ENCODE measurements at regions not wholly inside any gene's neighbourhood (a gene's known extent, or its start where the extent isn't known, plus 50 kb on each side); places are given as distances from the start of the nearest gene placed in this dataset.

DNA sequence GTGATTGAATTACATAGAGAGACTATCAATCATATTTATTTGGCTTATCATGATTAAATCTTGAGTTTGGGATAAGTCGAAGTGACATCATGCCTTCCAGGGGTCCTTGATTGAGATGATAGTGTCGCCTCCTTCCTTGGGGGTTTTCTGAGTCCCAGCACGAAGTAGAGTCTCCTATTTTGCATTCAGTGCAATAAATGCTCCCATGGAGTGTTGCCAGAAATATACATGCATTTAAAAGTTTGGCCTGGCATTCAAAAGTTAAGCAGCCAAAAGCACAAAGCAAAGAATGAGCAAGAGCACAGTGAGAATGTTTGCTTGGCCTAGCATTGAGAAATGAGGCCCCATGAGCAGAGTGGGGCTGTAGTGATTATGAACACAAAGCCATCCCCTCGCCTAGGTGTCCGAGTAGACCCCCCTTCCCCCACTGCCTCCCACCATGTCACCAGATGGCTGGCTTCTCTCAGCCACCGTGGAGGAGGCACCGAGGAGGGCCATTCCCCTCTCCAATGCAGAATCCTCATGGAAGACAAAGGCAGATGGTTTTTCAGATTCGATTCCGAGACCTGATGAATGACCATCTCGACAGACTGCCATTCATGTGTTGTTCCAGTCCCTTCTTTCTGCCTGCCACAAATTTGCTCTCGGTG, 58.8 kb upstream of the UBL3 start:
- no peaks in the 10 kb centered on the region for H3K36me3 ChIP-seq (ENCODE audit: insufficient read depth, low read length)
- H3K4me1 ChIP-seq (ENCODE audit: insufficient read depth, low read length), result peaks cover 18% of the 10 kb centered on the region
- TF ChIP-seq, protein P1, sequence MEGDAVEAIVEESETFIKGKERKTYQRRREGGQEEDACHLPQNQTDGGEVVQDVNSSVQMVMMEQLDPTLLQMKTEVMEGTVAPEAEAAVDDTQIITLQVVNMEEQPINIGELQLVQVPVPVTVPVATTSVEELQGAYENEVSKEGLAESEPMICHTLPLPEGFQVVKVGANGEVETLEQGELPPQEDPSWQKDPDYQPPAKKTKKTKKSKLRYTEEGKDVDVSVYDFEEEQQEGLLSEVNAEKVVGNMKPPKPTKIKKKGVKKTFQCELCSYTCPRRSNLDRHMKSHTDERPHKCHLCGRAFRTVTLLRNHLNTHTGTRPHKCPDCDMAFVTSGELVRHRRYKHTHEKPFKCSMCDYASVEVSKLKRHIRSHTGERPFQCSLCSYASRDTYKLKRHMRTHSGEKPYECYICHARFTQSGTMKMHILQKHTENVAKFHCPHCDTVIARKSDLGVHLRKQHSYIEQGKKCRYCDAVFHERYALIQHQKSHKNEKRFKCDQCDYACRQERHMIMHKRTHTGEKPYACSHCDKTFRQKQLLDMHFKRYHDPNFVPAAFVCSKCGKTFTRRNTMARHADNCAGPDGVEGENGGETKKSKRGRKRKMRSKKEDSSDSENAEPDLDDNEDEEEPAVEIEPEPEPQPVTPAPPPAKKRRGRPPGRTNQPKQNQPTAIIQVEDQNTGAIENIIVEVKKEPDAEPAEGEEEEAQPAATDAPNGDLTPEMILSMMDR (IDR thresholded peaks at IDR 0.05; ENCODE audit: extremely low read depth, low read depth, low read length), result no peak

DNA sequence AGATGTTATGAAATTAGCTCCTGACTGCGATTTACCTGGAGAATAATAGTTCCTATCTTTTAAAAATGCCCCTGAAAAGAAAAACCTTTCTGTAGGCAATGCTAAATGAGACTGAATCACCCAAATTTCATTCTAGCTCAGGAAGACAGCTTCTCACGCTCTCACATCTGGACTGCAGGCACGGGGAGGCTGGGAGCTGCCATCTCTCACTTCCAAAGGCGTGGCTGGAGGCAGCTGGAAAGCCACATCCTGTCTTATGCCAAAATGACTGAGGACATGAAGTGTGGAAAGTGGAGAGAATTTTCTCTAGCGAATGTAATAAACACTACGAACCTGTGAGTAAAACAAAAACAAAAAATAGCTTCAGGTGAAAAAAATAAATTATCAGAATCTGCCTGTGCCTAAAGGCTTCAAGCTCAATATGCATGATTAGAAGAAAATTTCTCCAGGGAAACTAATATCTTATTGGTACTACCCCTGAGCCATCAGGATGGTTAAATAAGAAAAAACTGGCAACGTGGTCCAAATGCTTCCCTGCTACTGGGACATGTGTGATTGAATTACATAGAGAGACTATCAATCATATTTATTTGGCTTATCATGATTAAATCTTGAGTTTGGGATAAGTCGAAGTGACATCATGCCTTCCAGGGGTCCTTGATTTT, 58.1 kb upstream of the UBL3 start:
- H3K9me3 ChIP-seq (ENCODE audit: low read depth, low read length), result no peaks in the 10 kb centered on the region
- H3K79me2 ChIP-seq (ENCODE audit: insufficient read depth, low read length), result no peaks in the 10 kb centered on the region
- no peaks in the 10 kb centered on the region for H4K20me1 ChIP-seq (ENCODE audit: insufficient read depth, low read length)
- TF ChIP-seq, protein P1 (IDR thresholded peaks at IDR 0.05; ENCODE audit: extremely low read depth, low read depth, low read length), result no peak
- no peak overlapping the region for H3K27ac ChIP-seq (ENCODE audit: low read depth, low read length)
- DNase-seq (ENCODE audit: insufficient read length, low spot score, missing footprints), result peak; percentile 64
- peaks cover 18% of the 10 kb centered on the region for H3K4me1 ChIP-seq (ENCODE audit: insufficient read depth, low read length)
- H2AFZ ChIP-seq (ENCODE audit: low read length), result no peak overlapping the region
- no peaks in the 10 kb centered on the region for H3K27me3 ChIP-seq (ENCODE audit: insufficient read depth, low read length)
- H3K4me3 ChIP-seq (ENCODE audit: insufficient read depth, low read length), result no peak overlapping the region
- H3K36me3 ChIP-seq (ENCODE audit: insufficient read depth, low read length), result no peaks in the 10 kb centered on the region
- no peak overlapping the region for H3K4me2 ChIP-seq (ENCODE audit: insufficient read depth, low read length)

More for the DNA sequence above, 58.8 kb upstream of the UBL3 start:
- Histone ChIP-seq H3K4me3 (ENCODE audit: insufficient read depth, low read length) (no peak overlapping the region), H2AFZ (ENCODE audit: low read length) (no peak overlapping the region), H3K27me3 (ENCODE audit: insufficient read depth, low read length) (no peaks in the 10 kb centered on the region), H3K9me3 (ENCODE audit: low read depth, low read length) (no peaks in the 10 kb centered on the region), H4K20me1 (ENCODE audit: insufficient read depth, low read length) (no peaks in the 10 kb centered on the region), H3K4me2 (ENCODE audit: insufficient read depth, low read length) (no peak overlapping the region), H3K79me2 (ENCODE audit: insufficient read depth, low read length) (no peaks in the 10 kb centered on the region), H3K27ac (ENCODE audit: low read depth, low read length) (no peak overlapping the region)
- no peak for DNase-seq (ENCODE audit: insufficient read length, low spot score, missing footprints)

DNA sequence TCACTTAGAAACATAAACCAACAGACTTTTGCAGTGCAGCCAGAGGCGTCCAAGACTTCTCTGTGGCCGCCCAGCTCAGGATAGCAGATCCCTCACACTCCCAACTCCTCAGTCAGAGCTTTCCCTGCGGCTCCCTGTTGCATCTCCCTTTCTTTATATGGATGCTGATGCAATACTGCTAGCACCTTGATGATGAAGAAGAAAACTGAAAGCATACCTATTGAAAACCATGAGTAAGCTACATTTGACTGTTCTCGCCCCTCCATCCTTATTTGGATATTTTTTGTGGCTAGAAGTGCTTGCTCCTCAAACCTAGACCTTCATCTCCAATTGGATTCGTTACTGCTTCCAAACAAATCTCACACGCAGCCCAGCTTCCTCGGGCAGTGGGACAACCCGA, 57.3 kb upstream of the UBL3 start:
- H3K4me2 ChIP-seq (ENCODE audit: insufficient read depth, low read length), result no peak overlapping the region
- no peak for DNase-seq (ENCODE audit: insufficient read length, low spot score, missing footprints)
- H3K27me3 ChIP-seq (ENCODE audit: insufficient read depth, low read length), result no peaks in the 10 kb centered on the region
- peaks cover 21% of the 10 kb centered on the region for H3K4me1 ChIP-seq (ENCODE audit: insufficient read depth, low read length)
- H3K9me3 ChIP-seq (ENCODE audit: low read depth, low read length), result no peaks in the 10 kb centered on the region
- no peak overlapping the region for H3K27ac ChIP-seq (ENCODE audit: low read depth, low read length)
- no peaks in the 10 kb centered on the region for H3K79me2 ChIP-seq (ENCODE audit: insufficient read depth, low read length)
- TF ChIP-seq, protein P1 (IDR thresholded peaks at IDR 0.05; ENCODE audit: extremely low read depth, low read depth, low read length), result no peak
- no peak overlapping the region for H3K4me3 ChIP-seq (ENCODE audit: insufficient read depth, low read length)
- H3K36me3 ChIP-seq (ENCODE audit: insufficient read depth, low read length), result no peaks in the 10 kb centered on the region
- no peaks in the 10 kb centered on the region for H4K20me1 ChIP-seq (ENCODE audit: insufficient read depth, low read length)
- no peak overlapping the region for H2AFZ ChIP-seq (ENCODE audit: low read length)

DNA sequence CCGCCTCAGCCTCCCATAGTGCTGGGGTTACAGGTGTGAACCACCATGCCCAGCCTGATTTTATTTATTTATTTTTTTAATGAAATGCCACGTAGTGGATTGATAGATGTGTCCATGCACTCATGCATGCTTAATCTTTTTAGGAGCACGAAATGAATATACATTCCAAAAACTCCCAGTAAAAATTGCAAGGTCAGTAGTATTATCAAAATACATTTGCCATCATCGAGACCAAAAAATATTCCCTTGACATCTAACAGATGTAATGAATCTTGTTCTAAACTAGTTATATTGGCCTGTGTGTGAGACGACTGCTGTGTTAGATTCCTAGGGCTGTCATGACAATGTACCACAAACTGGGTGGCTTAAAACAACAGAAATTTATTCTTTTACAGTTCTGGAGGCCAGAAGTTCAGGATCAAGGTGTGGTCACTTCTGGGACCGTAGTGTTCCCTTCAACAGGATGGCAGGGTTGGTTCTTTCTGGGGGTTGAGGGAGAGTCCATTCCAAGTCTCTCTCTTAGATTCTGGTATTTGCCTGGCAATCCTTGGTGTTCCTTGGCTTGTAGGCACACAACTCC, 56.1 kb upstream of the UBL3 start:
- no peak for DNase-seq (ENCODE audit: insufficient read length, low spot score, missing footprints)
- Histone ChIP-seq H3K36me3 (ENCODE audit: insufficient read depth, low read length) (no peaks in the 10 kb centered on the region), H3K27ac (ENCODE audit: low read depth, low read length) (no peak overlapping the region)

More for the DNA sequence above, 56.1 kb upstream of the UBL3 start:
- no peaks in the 10 kb centered on the region for H3K79me2 ChIP-seq (ENCODE audit: insufficient read depth, low read length)
- H3K4me2 ChIP-seq (ENCODE audit: insufficient read depth, low read length), result no peak overlapping the region
- TF ChIP-seq, protein P1 (IDR thresholded peaks at IDR 0.05; ENCODE audit: extremely low read depth, low read depth, low read length), result no peak
- H3K9me3 ChIP-seq (ENCODE audit: low read depth, low read length), result no peaks in the 10 kb centered on the region
- no peaks in the 10 kb centered on the region for H4K20me1 ChIP-seq (ENCODE audit: insufficient read depth, low read length)
- no peak overlapping the region for H3K4me3 ChIP-seq (ENCODE audit: insufficient read depth, low read length)
- H2AFZ ChIP-seq (ENCODE audit: low read length), result no peak overlapping the region
- no peaks in the 10 kb centered on the region for H3K27me3 ChIP-seq (ENCODE audit: insufficient read depth, low read length)
- peaks cover 32% of the 10 kb centered on the region for H3K4me1 ChIP-seq (ENCODE audit: insufficient read depth, low read length)
